ENCODE measurements at regions not wholly inside any gene's neighbourhood (a gene's known extent, or its start where the extent isn't known, plus 50 kb on each side); places are given as distances from the start of the nearest gene placed in this dataset.

DNA sequence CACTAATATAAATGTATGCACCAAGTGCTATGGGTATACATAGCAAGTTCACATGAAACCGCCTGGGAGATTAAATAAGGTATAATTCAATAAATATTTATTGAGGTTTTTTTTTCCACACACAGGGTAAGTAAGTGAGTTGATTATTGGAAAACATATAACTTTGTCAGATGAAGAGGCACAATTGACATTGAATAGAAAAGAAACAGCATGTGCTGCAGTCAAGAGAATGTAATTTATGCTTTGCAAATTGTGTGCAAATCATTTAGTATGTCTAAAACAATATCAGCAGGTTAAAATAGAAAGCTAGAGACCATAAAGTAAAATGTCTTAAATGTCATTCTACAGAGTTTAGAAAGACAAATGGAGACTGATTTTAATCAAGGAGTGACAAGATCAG, 560.0 kb downstream of the AMY1C start:
- no TSS peak for BruUV-seq (replicated peaks)
- 0% methylated on average over 1 of the region's 1 CpG for WGBS (ENCODE audit: low lambda C conversion rate)
- no peak for DNase-seq (ENCODE audit: low spot score)
- FAIRE-seq, result no peak
- in situ Hi-C loops (cut with HindIII; ENCODE audit: extremely low pct_ligation_motif_present, low pct_unique_long_range_greater_than_20kb), result no loop called here
- Histone ChIP-seq H3K9me3 (ENCODE audit: low read length) (peaks cover 7% of the 10 kb centered on the region; the same call in 1 of the 2 replicates), H3K79me2 (ENCODE audit: insufficient read depth, low read length) (no peaks in the 10 kb centered on the region), H3K4me3 (replicated peaks in 1 of 3; ENCODE audit: insufficient read depth in 1 of 3, low read depth in 2 of 3, low read length in 3 of 3) (no peak overlapping the region), H3K27me3 (ENCODE audit: control insufficient read depth in 1 of 2, insufficient read depth in 2 of 2, low read length in 2 of 2) (no peaks in the 10 kb centered on the region), H3K9ac (ENCODE audit: insufficient read depth, low read depth, low read length) (no peak overlapping the region), H4K20me1 (ENCODE audit: insufficient read depth, low read length) (no peaks in the 10 kb centered on the region), H3K4me1 (ENCODE audit: insufficient read depth, low read length) (no peaks in the 10 kb centered on the region), H2AFZ (ENCODE audit: low read length) (no peak overlapping the region), H3K27ac (ENCODE audit: extremely low read length, insufficient read depth, low read length) (no peak overlapping the region), H3K36me3 (replicated peaks in 1 of 2; ENCODE audit: control insufficient read depth in 1 of 2, insufficient read depth in 2 of 2, low read length in 2 of 2) (no peaks in the 10 kb centered on the region), H3K4me2 (ENCODE audit: low read depth, low read length) (no peak overlapping the region)
- no peak for ATAC-seq
- ChIA-PET POLR2A (no interaction called here), CTCF (ENCODE audit: low intra/inter-chr PET ratio, low total read pairs) (no interaction called here)
- intact Hi-C loops (cut with micrococcal nuclease; ENCODE audit: unreplicated experiment), result no loop called here
- TF ChIP-seq PHF21A (CRISPR knock-in tag; IDR thresholded peaks at IDR 0.05) (no peak), ELF1 (CRISPR knock-in tag; IDR thresholded peaks at IDR 0.05) (no peak), ZNF674 (CRISPR knock-in tag; IDR thresholded peaks at IDR 0.05; ENCODE audit: low read depth) (no peak), GABPA (IDR thresholded peaks at IDR 0.05; ENCODE audit: low read depth, low read length) (no peak), GABPA (CRISPR knock-in tag; IDR thresholded peaks at IDR 0.05; ENCODE audit: low read depth) (no peak), ZNF619 (CRISPR knock-in tag; IDR thresholded peaks at IDR 0.05) (no peak), ZZZ3 (CRISPR knock-in tag; IDR thresholded peaks at IDR 0.05; ENCODE audit: borderline replicate concordance) (no peak)
- TF ChIP-seq, protein P1, sequence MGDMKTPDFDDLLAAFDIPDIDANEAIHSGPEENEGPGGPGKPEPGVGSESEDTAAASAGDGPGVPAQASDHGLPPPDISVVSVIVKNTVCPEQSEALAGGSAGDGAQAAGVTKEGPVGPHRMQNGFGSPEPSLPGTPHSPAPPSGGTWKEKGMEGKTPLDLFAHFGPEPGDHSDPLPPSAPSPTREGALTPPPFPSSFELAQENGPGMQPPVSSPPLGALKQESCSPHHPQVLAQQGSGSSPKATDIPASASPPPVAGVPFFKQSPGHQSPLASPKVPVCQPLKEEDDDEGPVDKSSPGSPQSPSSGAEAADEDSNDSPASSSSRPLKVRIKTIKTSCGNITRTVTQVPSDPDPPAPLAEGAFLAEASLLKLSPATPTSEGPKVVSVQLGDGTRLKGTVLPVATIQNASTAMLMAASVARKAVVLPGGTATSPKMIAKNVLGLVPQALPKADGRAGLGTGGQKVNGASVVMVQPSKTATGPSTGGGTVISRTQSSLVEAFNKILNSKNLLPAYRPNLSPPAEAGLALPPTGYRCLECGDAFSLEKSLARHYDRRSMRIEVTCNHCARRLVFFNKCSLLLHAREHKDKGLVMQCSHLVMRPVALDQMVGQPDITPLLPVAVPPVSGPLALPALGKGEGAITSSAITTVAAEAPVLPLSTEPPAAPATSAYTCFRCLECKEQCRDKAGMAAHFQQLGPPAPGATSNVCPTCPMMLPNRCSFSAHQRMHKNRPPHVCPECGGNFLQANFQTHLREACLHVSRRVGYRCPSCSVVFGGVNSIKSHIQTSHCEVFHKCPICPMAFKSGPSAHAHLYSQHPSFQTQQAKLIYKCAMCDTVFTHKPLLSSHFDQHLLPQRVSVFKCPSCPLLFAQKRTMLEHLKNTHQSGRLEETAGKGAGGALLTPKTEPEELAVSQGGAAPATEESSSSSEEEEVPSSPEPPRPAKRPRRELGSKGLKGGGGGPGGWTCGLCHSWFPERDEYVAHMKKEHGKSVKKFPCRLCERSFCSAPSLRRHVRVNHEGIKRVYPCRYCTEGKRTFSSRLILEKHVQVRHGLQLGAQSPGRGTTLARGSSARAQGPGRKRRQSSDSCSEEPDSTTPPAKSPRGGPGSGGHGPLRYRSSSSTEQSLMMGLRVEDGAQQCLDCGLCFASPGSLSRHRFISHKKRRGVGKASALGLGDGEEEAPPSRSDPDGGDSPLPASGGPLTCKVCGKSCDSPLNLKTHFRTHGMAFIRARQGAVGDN (CRISPR knock-in tag; IDR thresholded peaks at IDR 0.05), result no peak
- TF ChIP-seq, protein P2, sequence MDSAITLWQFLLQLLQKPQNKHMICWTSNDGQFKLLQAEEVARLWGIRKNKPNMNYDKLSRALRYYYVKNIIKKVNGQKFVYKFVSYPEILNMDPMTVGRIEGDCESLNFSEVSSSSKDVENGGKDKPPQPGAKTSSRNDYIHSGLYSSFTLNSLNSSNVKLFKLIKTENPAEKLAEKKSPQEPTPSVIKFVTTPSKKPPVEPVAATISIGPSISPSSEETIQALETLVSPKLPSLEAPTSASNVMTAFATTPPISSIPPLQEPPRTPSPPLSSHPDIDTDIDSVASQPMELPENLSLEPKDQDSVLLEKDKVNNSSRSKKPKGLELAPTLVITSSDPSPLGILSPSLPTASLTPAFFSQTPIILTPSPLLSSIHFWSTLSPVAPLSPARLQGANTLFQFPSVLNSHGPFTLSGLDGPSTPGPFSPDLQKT (CRISPR knock-in tag; IDR thresholded peaks at IDR 0.05; ENCODE audit: borderline replicate concordance), result no peak
- TF ChIP-seq, protein P3, sequence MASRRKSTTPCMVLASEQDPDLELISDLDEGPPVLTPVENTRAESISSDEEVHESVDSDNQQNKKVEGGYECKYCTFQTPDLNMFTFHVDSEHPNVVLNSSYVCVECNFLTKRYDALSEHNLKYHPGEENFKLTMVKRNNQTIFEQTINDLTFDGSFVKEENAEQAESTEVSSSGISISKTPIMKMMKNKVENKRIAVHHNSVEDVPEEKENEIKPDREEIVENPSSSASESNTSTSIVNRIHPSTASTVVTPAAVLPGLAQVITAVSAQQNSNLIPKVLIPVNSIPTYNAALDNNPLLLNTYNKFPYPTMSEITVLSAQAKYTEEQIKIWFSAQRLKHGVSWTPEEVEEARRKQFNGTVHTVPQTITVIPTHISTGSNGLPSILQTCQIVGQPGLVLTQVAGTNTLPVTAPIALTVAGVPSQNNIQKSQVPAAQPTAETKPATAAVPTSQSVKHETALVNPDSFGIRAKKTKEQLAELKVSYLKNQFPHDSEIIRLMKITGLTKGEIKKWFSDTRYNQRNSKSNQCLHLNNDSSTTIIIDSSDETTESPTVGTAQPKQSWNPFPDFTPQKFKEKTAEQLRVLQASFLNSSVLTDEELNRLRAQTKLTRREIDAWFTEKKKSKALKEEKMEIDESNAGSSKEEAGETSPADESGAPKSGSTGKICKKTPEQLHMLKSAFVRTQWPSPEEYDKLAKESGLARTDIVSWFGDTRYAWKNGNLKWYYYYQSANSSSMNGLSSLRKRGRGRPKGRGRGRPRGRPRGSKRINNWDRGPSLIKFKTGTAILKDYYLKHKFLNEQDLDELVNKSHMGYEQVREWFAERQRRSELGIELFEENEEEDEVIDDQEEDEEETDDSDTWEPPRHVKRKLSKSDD (CRISPR knock-in tag; IDR thresholded peaks at IDR 0.05; ENCODE audit: low read depth), result no peak
- TF ChIP-seq, protein P4, sequence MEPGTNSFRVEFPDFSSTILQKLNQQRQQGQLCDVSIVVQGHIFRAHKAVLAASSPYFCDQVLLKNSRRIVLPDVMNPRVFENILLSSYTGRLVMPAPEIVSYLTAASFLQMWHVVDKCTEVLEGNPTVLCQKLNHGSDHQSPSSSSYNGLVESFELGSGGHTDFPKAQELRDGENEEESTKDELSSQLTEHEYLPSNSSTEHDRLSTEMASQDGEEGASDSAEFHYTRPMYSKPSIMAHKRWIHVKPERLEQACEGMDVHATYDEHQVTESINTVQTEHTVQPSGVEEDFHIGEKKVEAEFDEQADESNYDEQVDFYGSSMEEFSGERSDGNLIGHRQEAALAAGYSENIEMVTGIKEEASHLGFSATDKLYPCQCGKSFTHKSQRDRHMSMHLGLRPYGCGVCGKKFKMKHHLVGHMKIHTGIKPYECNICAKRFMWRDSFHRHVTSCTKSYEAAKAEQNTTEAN (CRISPR knock-in tag; conservative IDR thresholded peaks at IDR 0.05), result no peak
